Thoracic aorta (tissue), 2 donors: ENCODE measurements at regions not wholly inside any gene's neighbourhood (a gene's known extent, or its start where the extent isn't known, plus 50 kb on each side); places are given as distances from the start of the nearest gene placed in this dataset.

Source experiments
- ATAC-seq: fragments of 150-250 bp; one replicate; pipeline ENCODE4 v1.8.0; 2017; ENCODE audit warnings: low read depth; ENCODE audit not compliant: insufficient number of reproducible peaks, low FRiP score
- DNase-seq: peaks from one replicate; pipeline ENCODE4 v3.0.0-alpha.2; 2020; ENCODE audit warnings: low spot score
- H3K27ac ChIP-seq, 2 donors: fragments of 200-600 bp; sonication (generic); 1 replicate in 1 of 2; 2 replicates in 1 of 2; pipeline ENCODE4 v1.5.1; 2016; ENCODE audit warnings: mild to moderate bottlenecking in 2 of 2, moderate library complexity in 2 of 2
- H3K27me3 ChIP-seq: fragments of 200-600 bp; sonication (generic); replicated peaks from 2 replicates; pipeline ENCODE4 v1.6.0; 2016; ENCODE audit warnings: mild to moderate bottlenecking; ENCODE audit not compliant: insufficient read depth
- H3K36me3 ChIP-seq: fragments of 200-600 bp; sonication (generic); one replicate; pipeline ENCODE4 v1.5.1; 2016
- H3K4me1 ChIP-seq, 2 donors: fragments of 200-600 bp; sonication (generic); 1 replicate in 1 of 2; 2 replicates in 1 of 2; pipeline versions ENCODE4 v1.5.1 to v1.6.0; 2016; ENCODE audit warnings: low read depth in 2 of 2, mild to moderate bottlenecking in 1 of 2; ENCODE audit not compliant: control insufficient read depth in 1 of 2
- H3K4me3 ChIP-seq: fragments of 200-600 bp; sonication (generic); 2 replicates; pipeline ENCODE4 v1.5.1; 2016; ENCODE audit warnings: mild to moderate bottlenecking
- H3K9me3 ChIP-seq: fragments of 200-600 bp; sonication (generic); 2 replicates; pipeline ENCODE4 v1.5.1; 2016
- TF ChIP-seq, protein P1 (sequence below): fragments of 200-600 bp; sonication (generic); IDR thresholded peaks from one replicate; pipeline ENCODE4 v1.5.1; 2019; ENCODE audit warnings: antibody characterized with exemption

GRCh38 chr1:9486466-9487140 is 52.7 kb upstream of the SLC25A33 start:
- TF ChIP-seq, protein P1, sequence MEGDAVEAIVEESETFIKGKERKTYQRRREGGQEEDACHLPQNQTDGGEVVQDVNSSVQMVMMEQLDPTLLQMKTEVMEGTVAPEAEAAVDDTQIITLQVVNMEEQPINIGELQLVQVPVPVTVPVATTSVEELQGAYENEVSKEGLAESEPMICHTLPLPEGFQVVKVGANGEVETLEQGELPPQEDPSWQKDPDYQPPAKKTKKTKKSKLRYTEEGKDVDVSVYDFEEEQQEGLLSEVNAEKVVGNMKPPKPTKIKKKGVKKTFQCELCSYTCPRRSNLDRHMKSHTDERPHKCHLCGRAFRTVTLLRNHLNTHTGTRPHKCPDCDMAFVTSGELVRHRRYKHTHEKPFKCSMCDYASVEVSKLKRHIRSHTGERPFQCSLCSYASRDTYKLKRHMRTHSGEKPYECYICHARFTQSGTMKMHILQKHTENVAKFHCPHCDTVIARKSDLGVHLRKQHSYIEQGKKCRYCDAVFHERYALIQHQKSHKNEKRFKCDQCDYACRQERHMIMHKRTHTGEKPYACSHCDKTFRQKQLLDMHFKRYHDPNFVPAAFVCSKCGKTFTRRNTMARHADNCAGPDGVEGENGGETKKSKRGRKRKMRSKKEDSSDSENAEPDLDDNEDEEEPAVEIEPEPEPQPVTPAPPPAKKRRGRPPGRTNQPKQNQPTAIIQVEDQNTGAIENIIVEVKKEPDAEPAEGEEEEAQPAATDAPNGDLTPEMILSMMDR, result no peak
- H3K4me3 ChIP-seq, result no peak overlapping the region
- no peak overlapping the region for H3K27ac ChIP-seq
- no peaks in the 10 kb centered on the region for H3K36me3 ChIP-seq
- ATAC-seq (no peak), DNase-seq (no peak)
- H3K9me3 ChIP-seq, result no peaks in the 10 kb centered on the region
- no peaks in the 10 kb centered on the region for H3K27me3 ChIP-seq
- no peaks in the 10 kb centered on the region for H3K4me1 ChIP-seq
